SK-N-MC (cell line): ENCODE measurements at regions not wholly inside any gene's neighbourhood (a gene's known extent, or its start where the extent isn't known, plus 50 kb on each side); places are given as distances from the start of the nearest gene placed in this dataset.

Experiments
- DNase-seq: peaks from one replicate; pipeline ENCODE4 v3.0.0-alpha.2; 2011; ENCODE audit warnings: low read depth, low spot score
- H3K27ac ChIP-seq: fragments of 200-600 bp; sonication (generic); 2 replicates; pipeline ENCODE4 v1.5.1; 2016; ENCODE audit warnings: mixed run types
- H3K36me3 ChIP-seq: fragments of 200-600 bp; sonication (generic); 2 replicates; pipeline ENCODE4 v1.6.1; 2017; ENCODE audit warnings: antibody characterized with exemption, low read length, mixed read lengths; ENCODE audit not compliant: insufficient read depth
- H3K4me3 ChIP-seq: fragments of 200-600 bp; sonication (generic); 2 replicates; pipeline ENCODE4 v1.5.1; 2016
- H3K9ac ChIP-seq: fragments of 200-600 bp; sonication (generic); 2 replicates; pipeline ENCODE4 v1.8.0; 2017; ENCODE audit warnings: mixed run types, mixed read lengths; ENCODE audit not compliant: insufficient read length
- H3K9me3 ChIP-seq: fragments of 200-600 bp; sonication (generic); 2 replicates; pipeline ENCODE4 v1.6.1; 2017; ENCODE audit warnings: low read depth, mild to moderate bottlenecking, antibody characterized with exemption, low read length, moderate library complexity, mixed read lengths
- EZH2 ChIP-seq: fragments of 200-600 bp; sonication (generic); IDR thresholded peaks from one replicate; pipeline ENCODE4 v1.6.1; 2017; ENCODE audit warnings: antibody characterized with exemption
- FOXP2 ChIP-seq: optimal IDR thresholded peaks from 2 replicates; pipeline ENCODE3; 2011; ENCODE audit warnings: mild to moderate bottlenecking, moderate library complexity; ENCODE audit not compliant: insufficient read depth; ENCODE audit errors: extremely low read length, control extremely low read depth
- POLR2AphosphoS5 ChIP-seq: IDR thresholded peaks from 2 replicates; pipeline ENCODE4 v1.6.1; 2012; ENCODE audit warnings: mild to moderate bottlenecking, low read depth, low read length, borderline replicate concordance

GRCh38 chr13:21976159-21976558 lies 305.3 kb downstream of the FGF9 start:
- no peak for DNase-seq
- Histone ChIP-seq H3K4me3 (no peak overlapping the region), H3K9me3 (no peaks in the 10 kb centered on the region), H3K36me3 (no peaks in the 10 kb centered on the region), H3K27ac (no peak overlapping the region), H3K9ac (no peak overlapping the region)
- TF ChIP-seq FOXP2 (no peak), POLR2AphosphoS5 (no peak), EZH2 (no peak)

DNA sequence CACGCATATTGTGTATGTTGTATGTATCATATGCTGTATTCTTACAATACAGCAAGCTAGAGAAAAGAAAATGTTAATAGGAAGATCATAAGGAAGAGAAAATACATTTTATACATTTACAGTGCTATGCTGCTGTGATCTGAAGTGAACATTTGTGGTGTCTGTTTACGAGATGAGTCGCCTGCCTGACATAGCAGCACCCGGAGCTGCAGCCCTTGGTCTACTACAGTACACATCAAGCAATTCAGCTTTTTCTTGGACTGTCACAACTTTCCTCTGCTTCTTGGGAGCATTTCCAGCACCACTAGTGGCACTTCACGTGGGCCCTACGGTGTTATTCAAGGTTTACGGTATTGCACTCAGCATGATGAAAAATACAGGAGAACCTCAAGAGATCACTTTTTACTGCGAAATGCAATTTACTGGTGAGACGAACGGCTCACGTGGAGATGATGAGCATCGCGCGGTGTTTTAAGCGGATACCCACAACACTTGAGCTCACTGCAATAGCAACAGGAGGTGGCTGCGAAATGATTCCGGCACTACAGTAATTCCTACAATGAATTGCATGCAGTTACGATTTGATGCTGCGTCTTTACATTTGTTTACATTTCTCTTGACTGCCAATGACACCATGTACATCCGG lies 308.4 kb downstream of the FGF9 start:
- no peaks in the 10 kb centered on the region for H3K36me3 ChIP-seq
- no peak overlapping the region for H3K4me3 ChIP-seq
- H3K9ac ChIP-seq: no peak overlapping the region
- TF ChIP-seq POLR2AphosphoS5 (no peak), FOXP2 (no peak), EZH2 (no peak)
- no peak for DNase-seq
- no peak overlapping the region for H3K27ac ChIP-seq
- H3K9me3 ChIP-seq: no peaks in the 10 kb centered on the region

GRCh38 chr13:21980049-21980448 lies 309.2 kb downstream of the FGF9 start:
- Histone ChIP-seq H3K27ac (no peak overlapping the region), H3K36me3 (no peaks in the 10 kb centered on the region), H3K9me3 (no peaks in the 10 kb centered on the region), H3K4me3 (no peak overlapping the region), H3K9ac (no peak overlapping the region)
- DNase-seq: no peak
- TF ChIP-seq EZH2: no peak
- no peak for TF ChIP-seq POLR2AphosphoS5
- no peak for TF ChIP-seq FOXP2

DNA sequence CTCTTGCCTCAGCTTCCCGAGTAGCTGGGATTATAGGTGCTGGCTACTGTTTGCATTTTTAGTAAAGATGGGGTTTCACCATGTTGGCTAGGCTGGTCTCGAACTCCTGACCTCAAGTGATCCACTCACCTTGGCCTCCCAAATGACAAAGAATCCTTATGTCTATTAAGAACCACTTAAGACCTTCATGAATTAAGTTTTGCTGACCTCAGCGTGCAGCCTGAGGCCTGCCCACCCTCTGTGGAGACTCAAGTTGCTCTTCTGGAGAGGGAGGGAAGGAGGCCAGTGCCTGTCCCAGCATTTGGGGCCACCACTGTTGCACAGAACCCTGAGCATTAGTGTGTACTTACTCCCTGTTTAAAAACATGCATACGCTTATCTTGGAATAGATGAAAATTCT lies 313.3 kb downstream of the FGF9 start:
- Histone ChIP-seq H3K9me3 (no peaks in the 10 kb centered on the region), H3K9ac (no peak overlapping the region), H3K4me3 (no peak overlapping the region), H3K36me3 (no peaks in the 10 kb centered on the region), H3K27ac (no peak overlapping the region)
- DNase-seq: no peak
- TF ChIP-seq FOXP2 (no peak), POLR2AphosphoS5 (no peak), EZH2 (no peak)

DNA sequence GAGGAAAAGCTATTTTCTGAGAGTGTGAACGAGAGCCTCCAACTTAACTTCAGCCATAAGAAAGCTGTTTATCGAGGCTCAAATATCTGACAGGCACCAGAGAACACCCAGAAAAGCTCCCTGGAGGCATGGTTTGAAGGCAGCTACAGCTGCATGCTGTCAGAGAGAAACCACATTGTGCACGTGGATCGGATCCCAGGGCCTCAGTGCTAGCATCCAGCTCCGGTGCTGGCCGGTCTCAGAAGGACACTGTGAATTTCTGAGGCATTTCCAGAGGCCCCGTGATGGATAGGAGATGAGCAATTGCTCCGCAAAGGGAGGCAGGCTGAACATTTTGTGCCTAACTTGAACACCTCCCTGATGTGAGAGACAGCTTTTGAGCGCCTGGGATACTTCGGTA lies 315.7 kb downstream of the FGF9 start:
- TF ChIP-seq FOXP2: no peak
- Histone ChIP-seq H3K4me3 (no peak overlapping the region), H3K36me3 (no peaks in the 10 kb centered on the region), H3K27ac (no peak overlapping the region), H3K9ac (no peak overlapping the region), H3K9me3 (no peaks in the 10 kb centered on the region)
- no peak for DNase-seq

- no peak for DNase-seq
- Histone ChIP-seq H3K4me3 (no peak overlapping the region), H3K9me3 (no peaks in the 10 kb centered on the region), H3K27ac (no peak overlapping the region), H3K9ac (no peak overlapping the region), H3K36me3 (no peaks in the 10 kb centered on the region)
- TF ChIP-seq POLR2AphosphoS5 (no peak), FOXP2 (no peak), EZH2 (no peak)
Observed at GRCh38 chr13:21987793-21988192, 316.9 kb downstream of the FGF9 start.

DNA sequence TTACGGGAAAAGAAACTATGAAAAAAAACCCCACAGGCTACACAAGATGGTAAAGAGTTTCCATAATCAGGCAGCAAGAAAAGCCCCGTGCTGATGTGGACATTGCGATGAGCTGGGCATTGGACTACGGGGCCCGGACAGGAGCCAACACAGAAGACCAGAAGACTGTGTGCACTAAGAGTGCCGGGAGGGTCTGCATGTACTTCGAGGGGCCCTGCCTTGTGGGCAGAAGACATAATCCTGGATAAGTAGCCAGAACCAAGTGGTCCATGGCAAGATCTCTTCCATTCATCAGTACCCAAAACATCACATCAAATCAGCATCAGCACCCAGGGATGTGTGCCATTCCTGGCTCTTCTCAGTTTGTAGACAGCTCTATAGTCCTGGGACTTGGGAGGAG lies 317.8 kb downstream of the FGF9 start:
- no peak overlapping the region for H3K27ac ChIP-seq
- no peak for DNase-seq
- H3K36me3 ChIP-seq: no peaks in the 10 kb centered on the region
- no peak overlapping the region for H3K9ac ChIP-seq
- no peak for TF ChIP-seq EZH2
- TF ChIP-seq FOXP2: no peak
- TF ChIP-seq POLR2AphosphoS5: no peak
- no peak overlapping the region for H3K4me3 ChIP-seq
- no peaks in the 10 kb centered on the region for H3K9me3 ChIP-seq

DNA sequence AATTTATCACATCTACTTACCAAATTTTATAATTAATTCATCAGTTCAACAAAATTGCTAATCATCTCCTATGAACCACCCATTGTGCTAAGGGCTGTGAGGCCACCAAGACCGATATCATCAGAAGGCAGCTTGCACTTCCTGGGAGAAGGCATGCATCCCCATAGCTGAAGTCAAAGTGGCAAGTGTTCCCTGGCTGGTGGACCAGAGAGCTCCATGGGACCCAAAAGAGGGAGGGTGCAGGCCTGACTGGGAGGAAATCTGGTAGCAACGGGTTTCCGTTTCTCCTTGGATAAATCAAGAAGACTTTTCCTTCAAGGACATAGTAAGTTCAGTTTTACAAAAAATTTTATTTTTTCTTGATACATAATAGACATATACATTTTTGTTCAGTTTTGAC lies 325.2 kb downstream of the FGF9 start:
- H3K4me3 ChIP-seq: no peak overlapping the region
- TF ChIP-seq EZH2 (no peak), POLR2AphosphoS5 (no peak), FOXP2 (no peak)
- DNase-seq: no peak
- H3K9me3 ChIP-seq: no peaks in the 10 kb centered on the region
- H3K9ac ChIP-seq: no peak overlapping the region
- no peaks in the 10 kb centered on the region for H3K36me3 ChIP-seq
- no peak overlapping the region for H3K27ac ChIP-seq

GRCh38 chr13:21997726-21998125 lies 326.9 kb downstream of the FGF9 start:
- H3K4me3 ChIP-seq: no peak overlapping the region
- no peaks in the 10 kb centered on the region for H3K36me3 ChIP-seq
- TF ChIP-seq POLR2AphosphoS5 (no peak), EZH2 (no peak), FOXP2 (no peak)
- DNase-seq: no peak
- no peak overlapping the region for H3K27ac ChIP-seq
- no peak overlapping the region for H3K9ac ChIP-seq
- H3K9me3 ChIP-seq: no peaks in the 10 kb centered on the region
